COLO829 (cell line): ENCODE measurements at regions not wholly inside any gene's neighbourhood (a gene's known extent, or its start where the extent isn't known, plus 50 kb on each side); places are given as distances from the start of the nearest gene placed in this dataset.

Experiments used
- DNase-seq: peaks from one replicate; pipeline ENCODE4 v3.0.0; 2012; ENCODE audit warnings: low spot score

DNA sequence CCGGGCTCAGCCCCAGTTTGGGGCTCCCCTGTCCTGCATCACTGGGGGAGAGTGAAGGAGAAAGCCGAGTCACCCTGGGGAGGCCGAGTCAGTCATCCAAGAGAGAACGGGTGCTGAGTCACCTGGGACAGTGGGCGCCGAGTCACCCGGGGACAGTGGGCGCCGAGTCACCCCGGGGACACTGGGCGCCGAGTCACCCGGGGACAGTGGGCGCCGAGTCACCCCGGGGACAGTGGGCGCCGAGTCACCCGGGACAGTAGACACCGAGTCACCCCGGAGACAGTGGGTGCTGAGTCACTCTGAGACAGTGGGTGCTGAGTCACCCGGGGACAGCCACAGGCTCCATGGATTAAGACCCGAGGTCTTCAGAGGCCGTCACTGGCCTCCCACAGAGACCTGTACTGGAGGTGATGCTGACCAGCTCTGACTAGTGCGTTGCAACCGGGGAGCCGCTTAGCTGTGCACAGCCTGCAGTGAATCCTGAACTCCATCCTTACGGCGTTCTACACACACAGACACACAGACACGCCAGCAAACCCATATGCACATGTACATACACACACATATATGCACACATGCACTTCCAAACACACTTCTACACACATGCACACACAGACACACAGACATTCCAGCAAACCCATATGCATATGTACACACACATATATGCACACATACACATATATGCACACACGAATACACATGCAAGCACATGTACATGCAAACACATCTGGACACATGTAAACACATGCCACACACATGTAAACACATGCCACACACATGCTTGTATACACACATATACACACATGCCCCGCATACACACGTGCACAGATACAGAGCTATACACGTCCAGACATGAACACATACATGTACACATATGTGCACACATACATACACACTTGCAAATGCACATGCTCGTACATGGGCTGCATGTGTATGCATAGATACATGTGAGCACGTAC, 64.9 kb upstream of the GALNT9 start:
- no peak for DNase-seq

- DNase-seq = peak; percentile 39
Measured at GRCh38 chr12:132393245-132393795, 63.9 kb upstream of the GALNT9 start.

GRCh38 chr12:132392389-132393244, 63.2 kb upstream of the GALNT9 start:
- no peak for DNase-seq

GRCh38 chr12:132391326-132392041, 62.1 kb upstream of the GALNT9 start:
- DNase-seq = no peak

- DNase-seq = no peak
Measured at GRCh38 chr12:132390287-132391076, 61.1 kb upstream of the GALNT9 start.

DNA sequence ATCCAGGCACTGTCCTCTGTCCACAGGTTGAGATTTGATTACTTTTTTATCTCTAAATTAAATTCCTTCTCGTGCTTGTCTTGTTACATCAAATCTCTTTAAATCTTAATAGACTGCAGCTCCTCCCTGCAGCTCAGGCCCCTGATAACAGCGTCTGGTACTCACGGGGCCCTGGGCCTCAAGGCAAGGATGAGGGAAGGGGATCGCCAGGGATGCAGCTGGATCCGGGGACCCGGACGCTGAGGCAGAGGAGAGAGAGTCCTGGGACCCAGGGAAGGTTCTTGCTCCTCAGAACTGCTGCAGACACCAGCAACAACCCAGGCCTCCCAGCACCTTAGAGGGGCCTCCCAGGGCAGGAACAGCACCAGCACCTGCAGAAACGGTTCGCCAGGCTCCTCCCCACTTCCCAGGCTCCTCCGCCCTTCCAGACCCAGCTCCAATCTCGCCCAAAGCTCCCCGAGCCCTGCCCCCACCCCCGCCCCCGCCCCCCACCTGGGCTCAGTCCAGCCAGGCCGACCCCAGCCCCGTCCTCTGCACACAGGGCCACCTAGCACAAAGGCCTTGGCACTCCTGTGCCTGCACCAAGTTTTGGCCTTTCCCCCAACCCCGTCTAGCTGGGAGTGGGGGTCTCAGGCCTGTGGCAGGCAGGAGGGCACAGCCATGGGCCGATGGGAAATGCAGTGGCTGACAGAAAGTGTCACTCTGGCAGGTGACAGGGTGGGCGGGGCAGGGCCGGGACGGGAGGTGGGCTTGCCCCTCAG, 60.3 kb upstream of the GALNT9 start:
- no peak for DNase-seq

GRCh38 chr12:132389026-132389425, 59.6 kb upstream of the GALNT9 start:
- no peak for DNase-seq

DNA sequence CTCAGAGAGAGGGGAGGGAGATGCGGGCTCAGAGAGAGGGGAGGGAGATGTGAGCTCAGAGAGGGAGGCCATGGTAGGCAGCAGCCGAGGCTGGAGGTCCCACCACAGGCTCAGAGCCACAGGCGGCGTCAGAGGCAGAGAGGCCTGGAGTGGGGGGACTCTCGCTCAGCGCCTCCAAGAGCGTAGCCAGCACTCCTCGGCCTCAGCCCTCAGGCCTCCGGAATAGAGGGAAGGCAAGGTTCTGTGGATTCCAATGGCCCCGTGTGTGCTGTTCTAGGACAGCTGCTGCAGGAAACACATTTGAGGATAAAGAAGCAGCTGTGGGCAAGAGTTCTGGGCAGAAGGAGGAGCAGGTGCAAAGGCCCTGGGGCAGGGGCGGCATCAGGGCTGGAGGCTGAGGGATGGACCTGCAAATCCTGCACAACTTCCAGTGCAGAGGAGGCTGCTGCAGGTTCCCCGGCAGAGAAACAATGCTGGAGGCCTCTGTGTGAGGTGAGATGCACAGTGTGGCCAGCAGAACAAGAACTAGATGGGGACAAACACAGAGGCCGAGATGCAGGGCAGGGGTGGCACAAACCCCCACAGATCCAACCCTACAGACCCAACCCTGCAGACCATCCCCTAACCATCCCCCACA, 59.1 kb upstream of the GALNT9 start:
- no peak for DNase-seq

DNA sequence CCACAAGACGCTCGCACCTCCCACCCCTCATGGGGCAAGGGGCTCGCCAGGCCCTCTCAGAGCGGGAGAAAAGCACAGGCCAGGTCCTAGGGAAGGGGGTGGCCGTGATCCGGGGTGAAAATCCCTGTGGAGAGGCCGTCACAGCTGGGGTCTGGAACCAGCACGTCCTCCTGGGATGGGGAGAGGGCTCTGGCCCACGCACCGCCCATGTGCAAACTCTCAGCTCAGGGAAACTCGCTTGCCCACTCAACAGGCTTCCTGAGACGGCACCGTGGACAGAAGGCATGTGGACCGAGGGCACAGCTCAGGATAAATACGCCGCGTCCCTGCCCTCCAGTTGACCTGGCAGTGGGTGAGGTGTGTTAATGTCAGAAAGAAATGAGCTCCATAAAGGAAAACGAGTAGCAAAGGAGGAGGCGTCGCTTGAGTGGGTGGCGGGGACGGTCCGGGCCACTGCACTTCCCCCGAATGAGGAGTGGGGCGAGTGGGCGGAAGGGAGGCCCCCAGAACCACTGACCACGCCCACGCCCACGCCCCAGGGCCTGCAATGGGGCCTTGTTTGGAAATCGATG, 57.6 kb upstream of the GALNT9 start:
- DNase-seq = no peak

DNA sequence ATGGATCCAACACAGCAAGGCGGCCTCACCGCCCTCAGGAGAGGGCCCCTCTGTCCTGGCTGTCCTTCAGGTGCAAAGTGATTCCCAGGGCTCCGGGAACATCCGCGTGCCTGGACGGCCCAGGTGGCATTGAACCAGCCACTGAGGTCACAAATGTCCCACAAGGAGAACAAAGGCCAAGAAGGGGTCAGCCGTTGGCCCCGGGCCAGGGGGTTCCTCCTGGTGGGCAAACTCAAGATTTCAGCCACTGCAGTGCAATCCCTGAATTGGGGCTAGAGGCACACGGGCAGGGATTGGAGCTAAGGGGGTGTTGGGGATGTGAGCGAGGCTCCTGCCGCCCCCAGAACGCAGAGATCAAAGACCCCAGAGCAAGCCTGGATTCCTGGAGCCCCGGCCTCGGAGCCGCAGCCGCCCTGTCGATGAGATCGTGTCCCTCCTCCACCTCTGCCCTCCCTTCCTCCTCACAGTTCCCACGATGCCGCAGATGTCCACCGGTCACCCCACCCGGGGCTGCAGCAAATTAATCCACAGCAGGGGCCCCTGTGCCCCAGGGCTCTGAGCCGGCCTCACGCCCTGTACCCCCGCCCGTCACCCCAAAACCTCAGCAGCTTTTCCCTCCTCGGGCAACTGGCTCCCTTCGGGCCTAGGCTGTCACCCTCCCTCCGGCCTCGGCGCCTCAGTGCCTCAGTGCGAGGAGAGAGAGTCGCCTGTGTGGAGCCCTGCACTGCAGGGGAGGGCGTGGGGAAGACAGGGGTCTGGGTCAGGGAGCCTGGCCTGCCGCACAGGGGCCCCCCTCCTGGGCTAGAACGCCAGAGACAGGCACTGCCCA, 56.7 kb upstream of the GALNT9 start:
- no peak for DNase-seq

DNA sequence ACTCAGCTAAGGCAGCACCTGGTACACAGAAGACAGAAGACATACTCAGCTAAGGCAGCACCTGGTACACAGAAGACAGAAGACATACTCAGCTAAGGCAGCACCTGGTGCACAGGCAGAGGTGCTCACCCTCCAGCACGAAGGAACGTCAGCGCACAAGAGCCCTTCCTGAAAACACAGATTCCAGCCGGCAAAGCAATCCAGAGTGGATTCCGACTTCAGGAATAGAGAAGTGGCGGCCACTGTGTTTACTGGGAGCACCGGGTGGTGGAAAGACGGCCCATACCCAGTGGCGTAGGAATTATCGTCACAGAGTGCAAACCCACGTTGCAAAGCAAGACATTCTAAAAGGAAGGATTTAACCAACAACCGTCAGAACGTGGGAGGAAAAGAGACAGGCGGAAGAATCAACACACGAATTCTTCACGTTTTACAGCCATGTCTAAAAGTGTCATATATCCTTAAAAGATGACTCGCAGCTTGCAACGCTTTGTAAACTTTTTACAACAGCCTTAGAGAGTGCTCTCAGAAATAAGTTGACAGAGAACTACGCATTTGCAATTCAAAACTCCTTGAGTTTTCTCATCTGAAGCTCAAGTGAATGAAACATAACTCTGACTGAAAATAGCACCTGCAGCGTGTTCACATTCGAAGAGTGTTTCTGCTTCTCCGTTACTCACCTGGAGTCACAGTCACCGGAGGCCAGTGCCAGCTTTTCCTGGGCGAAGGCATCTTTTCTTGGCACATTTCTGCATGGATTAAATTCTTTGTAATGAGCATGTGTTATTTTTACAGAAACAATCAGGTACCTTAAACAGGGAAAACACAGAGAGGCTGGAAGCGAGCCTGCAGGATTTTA, 55.8 kb upstream of the GALNT9 start:
- DNase-seq = no peak

- DNase-seq = no peak
Measured at GRCh38 chr12:132380641-132381040, 51.3 kb upstream of the GALNT9 start.

DNA sequence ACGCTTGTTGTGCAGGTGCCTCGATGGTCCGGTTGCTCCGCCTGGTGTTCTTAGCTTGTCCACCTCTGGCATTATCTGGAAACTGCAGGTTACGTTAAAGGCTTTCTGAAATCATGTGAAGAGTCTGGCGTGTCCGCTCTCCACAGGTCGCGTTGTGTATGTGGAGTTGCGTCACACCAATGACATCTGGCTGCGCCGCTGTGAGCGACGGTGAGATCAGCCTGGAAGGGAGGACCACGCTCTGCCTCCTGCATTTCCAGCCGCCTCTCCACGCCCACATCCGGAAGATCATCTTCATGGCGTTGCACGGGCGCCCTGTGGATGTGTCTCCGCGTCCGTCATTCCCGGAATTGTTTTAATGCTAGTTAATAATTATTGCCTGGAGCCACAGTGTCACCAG, 50.6 kb upstream of the GALNT9 start:
- DNase-seq = no peak

DNA sequence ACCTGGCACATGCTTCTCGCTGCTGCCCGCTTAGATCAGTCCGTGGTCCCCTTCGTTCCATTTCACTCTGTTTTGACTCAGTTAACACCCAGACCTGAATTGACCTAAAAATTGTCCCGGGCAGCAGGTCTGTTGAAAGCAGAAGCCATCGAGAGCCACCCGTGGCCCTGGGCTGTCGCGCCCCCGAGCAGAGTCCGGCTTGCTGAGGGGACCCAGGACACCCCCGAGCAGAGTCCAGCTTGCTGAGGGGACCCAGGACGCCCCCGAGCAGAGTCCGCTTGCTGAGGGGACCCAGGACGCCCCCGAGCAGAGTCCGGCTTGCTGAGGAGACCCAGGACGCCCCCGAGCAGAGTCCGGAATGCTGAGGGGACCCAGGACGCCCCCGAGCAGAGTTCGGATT, 50.2 kb upstream of the GALNT9 start:
- DNase-seq = no peak
